ENCODE measurements at regions not wholly inside any gene's neighbourhood (a gene's known extent, or its start where the extent isn't known, plus 50 kb on each side); places are given as distances from the start of the nearest gene placed in this dataset.

DNA sequence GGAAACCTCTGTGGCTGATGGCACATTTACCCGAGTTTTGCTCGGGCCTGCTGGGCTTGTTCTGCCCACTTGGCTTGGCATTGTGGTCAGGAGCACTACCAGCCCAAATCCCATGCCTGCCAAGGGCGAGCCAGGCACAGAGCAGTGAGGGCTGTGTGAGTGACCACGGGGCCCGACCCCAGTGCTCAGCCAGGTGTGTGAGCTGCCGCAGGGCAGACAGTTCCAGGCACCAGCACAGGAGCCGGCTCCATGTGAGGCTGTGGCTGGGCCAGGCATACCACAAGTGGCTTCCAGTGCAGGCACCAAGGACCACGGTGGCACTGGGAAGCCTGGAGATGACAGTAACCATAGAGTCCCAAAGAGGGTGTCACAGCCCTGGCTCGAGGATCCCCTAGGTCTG lies 1225.5 kb upstream of the GJE1 start:
- Mint-ChIP-seq H3K27ac (no peak overlapping the region), H3K4me1 (no peaks in the 10 kb centered on the region), H3K9me3 (ENCODE audit: low read depth) (no peaks in the 10 kb centered on the region), H3K4me3 (no peak overlapping the region), H3K36me3 (ENCODE audit: low read depth) (no peaks in the 10 kb centered on the region), H3K27me3 (no peaks in the 10 kb centered on the region)
- ChIA-PET CTCF (interaction anchor here (0.7 kb wide), 1 partner anchor 587 kb away, joined by 3 read pairs; no protein-coding TSS in a partner anchor), POLR2A (no interaction called here)
- ATAC-seq (no peak), DNase-seq (no peak)
- intact Hi-C loops (cut with DNase I, micrococcal nuclease): no loop called here

DNA sequence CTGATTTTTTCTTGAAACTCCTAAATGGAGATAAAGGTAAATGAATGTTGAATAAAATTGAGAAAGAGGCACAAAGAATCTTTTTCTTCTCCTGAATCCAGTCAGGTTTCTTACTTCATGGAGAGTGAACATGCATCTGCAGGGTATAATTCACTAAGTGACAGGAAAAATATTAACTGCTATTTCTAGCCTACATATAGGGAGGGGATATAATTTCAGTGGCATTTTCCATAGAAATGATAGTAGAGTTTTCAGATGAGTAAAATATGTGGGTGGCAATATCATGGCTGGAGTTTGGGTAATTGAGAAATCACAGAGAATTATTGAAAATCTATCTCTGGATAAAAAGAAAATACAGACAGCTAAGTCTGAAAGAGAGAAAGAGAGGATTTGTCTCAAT lies 1227.0 kb upstream of the GJE1 start:
- POLR2A ChIA-PET: no interaction called here
- Mint-ChIP-seq H3K9me3 (ENCODE audit: low read depth) (peaks cover 5% of the 10 kb centered on the region), H3K27ac (no peak overlapping the region), H3K4me3 (no peak overlapping the region), H3K27me3 (no peaks in the 10 kb centered on the region), H3K4me1 (no peaks in the 10 kb centered on the region), H3K36me3 (ENCODE audit: low read depth) (no peaks in the 10 kb centered on the region)
- intact Hi-C loops (cut with DNase I, micrococcal nuclease): no loop called here
- CTCF ChIA-PET: no interaction called here
- DNase-seq (no peak), ATAC-seq (no peak)

DNA sequence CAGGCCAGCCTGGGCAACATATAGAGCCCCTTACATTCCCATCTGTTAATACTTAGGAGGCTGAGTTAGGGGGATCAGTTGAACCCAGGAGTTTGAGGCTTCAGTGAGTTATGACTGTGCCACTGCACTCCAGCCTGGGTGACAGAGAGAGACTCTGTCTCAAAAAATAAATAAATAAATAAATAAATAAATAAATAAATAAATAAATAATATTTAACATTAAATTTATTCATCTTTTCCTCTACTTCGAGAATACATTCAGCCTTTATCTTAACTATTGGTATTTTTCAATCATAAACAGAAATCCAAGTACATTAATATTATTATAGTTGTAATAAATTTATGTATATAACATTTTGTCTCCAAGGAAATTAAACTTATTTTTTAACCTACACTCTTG lies 1227.7 kb upstream of the GJE1 start:
- no peaks in the 10 kb centered on the region for H3K36me3 Mint-ChIP-seq (ENCODE audit: low read depth)
- intact Hi-C loops (cut with DNase I, micrococcal nuclease): no loop called here
- no peak overlapping the region for H3K4me3 Mint-ChIP-seq
- POLR2A ChIA-PET: no interaction called here
- H3K27me3 Mint-ChIP-seq: no peaks in the 10 kb centered on the region
- DNase-seq (no peak), ATAC-seq (no peak)
- no peak overlapping the region for H3K27ac Mint-ChIP-seq
- peaks cover 5% of the 10 kb centered on the region for H3K9me3 Mint-ChIP-seq (ENCODE audit: low read depth)
- CTCF ChIA-PET: no interaction called here
- H3K4me1 Mint-ChIP-seq: no peaks in the 10 kb centered on the region

DNA sequence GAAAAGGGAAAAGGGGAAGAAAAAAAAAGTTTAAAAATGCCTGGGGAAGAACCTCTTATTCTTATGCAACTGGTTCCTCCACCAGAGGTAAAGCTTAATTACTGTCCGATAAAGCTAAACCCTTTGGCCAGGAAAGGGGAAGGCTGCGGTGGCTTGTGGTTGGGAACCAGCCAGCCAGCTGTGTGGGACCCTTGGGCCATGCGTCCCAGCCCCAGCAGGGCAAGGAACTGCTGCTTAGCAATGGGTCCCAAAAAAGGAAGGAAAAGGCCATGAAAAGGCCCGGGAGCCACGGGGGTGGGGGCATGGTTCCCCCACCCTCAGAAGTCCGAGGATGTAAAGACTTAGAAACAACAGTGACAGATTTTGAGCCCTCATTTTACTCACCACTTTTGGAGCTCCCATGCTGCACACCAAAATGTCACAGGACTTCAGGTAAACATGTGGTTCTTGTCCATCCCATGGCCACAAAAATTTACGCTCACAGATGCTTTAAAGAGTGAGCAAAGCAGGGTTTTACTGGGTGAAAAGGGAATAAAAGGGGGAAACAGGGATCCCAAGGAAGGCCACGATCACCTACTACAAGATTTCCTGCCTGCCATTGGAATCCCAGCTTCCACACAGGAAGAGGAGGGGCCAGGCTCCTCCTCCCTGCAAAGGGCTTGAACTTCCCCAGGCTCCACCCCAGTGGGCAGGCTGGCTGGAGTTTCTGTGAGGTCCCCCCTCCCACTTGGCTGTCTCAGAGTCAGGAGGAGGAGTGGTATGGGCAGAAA lies 1234.7 kb upstream of the GJE1 start:
- DNase-seq: no peak
- H3K27ac Mint-ChIP-seq: no peak overlapping the region
- H3K27me3 Mint-ChIP-seq: no peaks in the 10 kb centered on the region
- H3K4me1 Mint-ChIP-seq: no peaks in the 10 kb centered on the region
- ATAC-seq: no peak
- intact Hi-C loops (cut with DNase I, micrococcal nuclease): no loop called here
- no peak overlapping the region for H3K4me3 Mint-ChIP-seq
- ChIA-PET POLR2A (no interaction called here), CTCF (no interaction called here)
- H3K36me3 Mint-ChIP-seq (ENCODE audit: low read depth): no peaks in the 10 kb centered on the region
- peaks cover 8% of the 10 kb centered on the region for H3K9me3 Mint-ChIP-seq (ENCODE audit: low read depth)

DNA sequence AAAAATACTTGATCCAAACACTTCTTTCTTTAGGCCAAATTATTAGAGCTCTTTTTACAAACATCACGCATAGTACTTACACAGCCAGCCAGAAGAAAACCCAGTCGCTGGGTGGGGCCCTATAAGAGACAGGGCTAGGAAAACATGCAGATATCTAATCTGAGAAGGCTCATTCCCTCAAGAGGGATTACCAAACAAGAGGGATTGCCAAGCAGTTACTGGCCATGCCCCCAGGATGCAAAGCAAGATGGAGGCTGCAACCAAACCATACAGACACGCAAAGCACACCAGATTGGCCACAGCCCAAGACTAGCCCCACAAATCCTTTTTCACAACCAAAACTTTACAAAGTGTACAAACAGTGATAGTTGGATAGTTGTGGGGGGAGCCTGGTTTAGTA lies 1235.4 kb upstream of the GJE1 start:
- CTCF ChIA-PET: no interaction called here
- H3K36me3 Mint-ChIP-seq (ENCODE audit: low read depth): no peaks in the 10 kb centered on the region
- H3K27me3 Mint-ChIP-seq: no peaks in the 10 kb centered on the region
- no peak overlapping the region for H3K27ac Mint-ChIP-seq
- ATAC-seq (no peak), DNase-seq (no peak)
- H3K9me3 Mint-ChIP-seq (ENCODE audit: low read depth): peaks cover 8% of the 10 kb centered on the region
- H3K4me3 Mint-ChIP-seq: no peak overlapping the region
- POLR2A ChIA-PET: no interaction called here
- intact Hi-C loops (cut with DNase I, micrococcal nuclease): no loop called here
- no peaks in the 10 kb centered on the region for H3K4me1 Mint-ChIP-seq

DNA sequence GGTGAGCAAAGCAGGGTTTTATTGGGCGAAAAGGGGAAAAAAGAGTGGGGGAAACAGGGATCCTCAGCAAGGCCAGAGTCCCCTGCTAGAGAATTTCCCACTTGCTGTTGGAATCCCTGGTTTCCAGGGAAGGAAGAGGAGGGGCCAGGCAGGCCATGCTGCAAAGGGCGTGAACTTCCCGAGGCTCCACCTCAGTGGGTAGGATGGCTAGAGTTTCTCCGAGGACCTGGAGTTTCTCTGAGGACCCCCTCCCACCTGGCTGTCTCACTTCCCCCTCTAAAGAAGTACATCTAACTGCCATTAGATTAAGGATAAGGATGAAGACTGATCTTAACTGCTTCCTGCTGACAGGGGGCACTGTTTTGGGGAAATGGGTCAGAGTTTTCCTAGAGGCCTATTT lies 1239.3 kb upstream of the GJE1 start:
- Mint-ChIP-seq H3K36me3 (ENCODE audit: low read depth) (no peaks in the 10 kb centered on the region), H3K4me1 (no peaks in the 10 kb centered on the region), H3K9me3 (ENCODE audit: low read depth) (peaks cover 3% of the 10 kb centered on the region), H3K4me3 (no peak overlapping the region), H3K27me3 (peaks cover 3% of the 10 kb centered on the region), H3K27ac (no peak overlapping the region)
- POLR2A ChIA-PET: no interaction called here
- intact Hi-C loops (cut with DNase I, micrococcal nuclease): no loop called here
- no peak for DNase-seq
- CTCF ChIA-PET: no interaction called here
- no peak for ATAC-seq

DNA sequence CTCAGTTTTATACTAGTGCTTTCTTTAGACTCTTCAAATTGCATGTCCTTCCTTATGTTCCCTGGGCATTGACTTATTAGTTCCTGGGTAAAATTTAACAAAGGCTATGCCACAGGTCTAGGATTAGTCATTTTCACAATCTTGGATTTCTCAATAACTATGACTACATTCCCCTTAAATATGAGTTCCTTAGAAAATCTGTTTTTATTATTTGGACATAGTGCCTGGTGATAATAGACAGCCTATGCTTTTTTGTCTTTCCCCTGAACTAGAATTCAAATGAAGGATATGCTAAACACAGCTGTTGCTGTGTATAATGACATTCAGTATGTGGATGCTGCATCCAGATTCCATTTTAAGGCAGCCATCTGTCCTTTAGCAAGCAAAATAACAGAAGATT lies 1252.8 kb upstream of the GJE1 start:
- ChIA-PET POLR2A (no interaction called here), CTCF (no interaction called here)
- no peaks in the 10 kb centered on the region for H3K36me3 Mint-ChIP-seq (ENCODE audit: low read depth)
- no peaks in the 10 kb centered on the region for H3K4me1 Mint-ChIP-seq
- ATAC-seq (no peak), DNase-seq (no peak)
- no peak overlapping the region for H3K4me3 Mint-ChIP-seq
- H3K9me3 Mint-ChIP-seq (ENCODE audit: low read depth): no peaks in the 10 kb centered on the region
- no peak overlapping the region for H3K27ac Mint-ChIP-seq
- peaks cover 3% of the 10 kb centered on the region for H3K27me3 Mint-ChIP-seq
- intact Hi-C loops (cut with DNase I, micrococcal nuclease): no loop called here

DNA sequence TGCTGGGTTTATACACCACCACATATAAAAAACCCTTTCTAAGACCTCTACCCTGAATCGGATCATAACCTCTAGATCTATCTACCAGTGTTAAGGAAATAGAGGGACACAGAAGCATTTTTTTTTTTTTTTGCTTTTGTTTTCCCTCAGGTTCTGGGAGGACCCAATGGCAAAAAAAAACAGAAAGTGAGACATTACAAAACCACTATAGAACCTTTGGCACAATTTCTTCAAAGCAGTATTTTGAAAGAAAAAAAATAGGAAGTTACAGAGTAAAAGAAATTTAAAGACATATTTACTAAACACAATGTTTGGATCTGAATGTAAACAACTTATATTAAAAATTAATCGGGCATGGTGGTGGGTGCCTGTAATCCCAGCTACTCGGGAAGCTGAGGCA lies 1258.7 kb upstream of the GJE1 start:
- no peak overlapping the region for H3K27ac Mint-ChIP-seq
- H3K9me3 Mint-ChIP-seq (ENCODE audit: low read depth): no peaks in the 10 kb centered on the region
- no peaks in the 10 kb centered on the region for H3K36me3 Mint-ChIP-seq (ENCODE audit: low read depth)
- ChIA-PET CTCF (interaction anchor here (1.2 kb wide), 1 partner anchor 9 kb away, joined by 3 read pairs; no protein-coding TSS in a partner anchor), POLR2A (no interaction called here)
- no peak overlapping the region for H3K4me3 Mint-ChIP-seq
- intact Hi-C loops (cut with DNase I, micrococcal nuclease): no loop called here
- H3K27me3 Mint-ChIP-seq: no peaks in the 10 kb centered on the region
- H3K4me1 Mint-ChIP-seq: no peaks in the 10 kb centered on the region
- no peak for DNase-seq
- no peak for ATAC-seq

DNA sequence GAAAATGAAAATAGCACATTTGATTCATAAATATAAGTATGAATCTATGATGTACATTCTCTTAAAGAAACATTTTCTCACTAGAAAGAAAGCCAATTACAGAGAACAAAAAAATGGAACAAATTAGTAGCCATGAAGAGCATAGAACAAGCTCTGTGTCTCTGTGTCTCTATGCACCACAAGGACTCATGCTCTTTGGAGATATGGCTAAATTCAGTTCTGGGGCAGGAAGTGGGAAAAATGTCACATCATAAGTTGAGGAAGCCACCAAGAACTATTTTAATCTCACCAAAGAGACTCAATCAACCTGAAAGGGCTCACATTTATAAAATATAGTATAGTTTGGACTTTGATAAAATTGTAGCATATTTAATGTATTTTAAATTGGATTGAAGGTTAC lies 1259.8 kb upstream of the GJE1 start:
- ChIA-PET POLR2A (no interaction called here), CTCF (no interaction called here)
- DNase-seq (no peak), ATAC-seq (no peak)
- Mint-ChIP-seq H3K9me3 (ENCODE audit: low read depth) (no peaks in the 10 kb centered on the region), H3K27ac (no peak overlapping the region), H3K4me1 (no peaks in the 10 kb centered on the region), H3K4me3 (no peak overlapping the region), H3K36me3 (ENCODE audit: low read depth) (no peaks in the 10 kb centered on the region), H3K27me3 (peaks cover 2% of the 10 kb centered on the region)
- intact Hi-C loops (cut with DNase I, micrococcal nuclease): no loop called here

DNA sequence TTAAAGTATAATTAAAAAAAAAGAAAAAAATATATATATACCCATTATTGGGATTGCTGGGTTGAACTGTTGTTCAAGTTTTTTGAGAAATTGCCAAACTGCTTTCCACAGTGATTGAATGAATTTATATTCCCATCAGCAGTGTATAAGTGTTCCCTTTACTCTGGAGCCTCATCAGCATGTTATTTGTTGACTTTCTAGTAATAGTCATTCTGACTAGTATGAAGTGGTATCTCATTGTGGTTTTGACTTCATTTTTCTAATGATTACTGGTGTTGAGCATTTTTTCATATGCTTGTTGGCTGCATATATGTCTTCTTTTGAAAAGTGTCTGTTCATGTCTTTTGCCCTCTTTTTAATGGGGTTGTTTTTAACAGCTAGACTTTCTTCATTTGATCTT lies 1260.8 kb upstream of the GJE1 start:
- no peaks in the 10 kb centered on the region for H3K4me1 Mint-ChIP-seq
- ATAC-seq (no peak), DNase-seq (no peak)
- H3K36me3 Mint-ChIP-seq (ENCODE audit: low read depth): no peaks in the 10 kb centered on the region
- no peak overlapping the region for H3K27ac Mint-ChIP-seq
- peaks cover 2% of the 10 kb centered on the region for H3K27me3 Mint-ChIP-seq
- CTCF ChIA-PET: no interaction called here
- POLR2A ChIA-PET: no interaction called here
- no peak overlapping the region for H3K4me3 Mint-ChIP-seq
- H3K9me3 Mint-ChIP-seq (ENCODE audit: low read depth): no peaks in the 10 kb centered on the region
- intact Hi-C loops (cut with DNase I, micrococcal nuclease): no loop called here

DNA sequence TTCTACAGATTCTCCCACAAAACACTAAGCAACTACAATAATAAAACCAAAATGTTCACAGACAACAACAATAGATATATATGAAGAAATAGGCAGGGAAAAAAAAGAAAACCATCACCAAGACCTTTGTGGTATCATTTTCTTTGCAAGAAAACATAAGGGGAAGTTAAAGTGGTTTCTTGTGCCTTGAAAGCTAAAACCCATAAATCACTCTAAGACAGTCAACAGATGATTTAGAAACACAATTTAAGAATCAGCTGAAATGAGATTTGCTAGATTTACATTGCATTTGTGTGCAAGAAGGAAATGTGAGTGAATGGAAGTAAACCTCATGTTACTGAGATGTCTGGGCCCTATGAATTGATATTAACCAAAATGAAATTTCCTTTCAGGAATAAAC lies 1265.4 kb upstream of the GJE1 start:
- no peak for ATAC-seq
- H3K4me1 Mint-ChIP-seq: no peaks in the 10 kb centered on the region

DNA sequence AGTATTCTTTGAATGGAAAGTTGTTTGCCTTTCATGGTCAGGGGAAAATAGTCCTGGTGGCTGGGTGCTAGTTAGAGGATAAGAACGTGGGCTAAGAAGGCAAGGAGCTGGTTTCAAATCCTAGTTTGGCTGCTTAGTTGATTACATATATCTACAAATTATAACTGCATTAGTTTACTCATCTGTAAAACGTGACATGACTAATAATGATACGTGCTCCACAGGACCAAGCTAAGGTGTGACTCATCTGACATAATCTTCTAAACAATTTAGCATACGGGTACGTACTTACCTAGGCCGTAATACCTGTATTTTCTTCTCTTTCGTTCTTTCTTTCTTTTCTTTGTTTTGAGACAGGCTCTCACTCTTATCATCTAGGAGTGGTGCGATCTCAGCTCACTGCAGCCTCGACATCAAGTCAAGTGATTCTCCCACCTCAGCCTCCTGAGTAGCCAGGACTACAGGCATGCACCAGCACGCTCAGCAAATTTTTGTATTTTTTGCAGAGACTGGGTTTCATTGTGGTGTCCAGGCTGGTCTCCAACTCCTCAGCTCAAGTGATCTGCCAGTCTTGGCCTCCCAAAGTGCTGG lies 1274.2 kb upstream of the GJE1 start:
- intact Hi-C loops (cut with DNase I, micrococcal nuclease): no loop called here
- CTCF ChIA-PET: no interaction called here
- Mint-ChIP-seq H3K27me3 (no peaks in the 10 kb centered on the region), H3K4me3 (no peak overlapping the region), H3K27ac (no peak overlapping the region), H3K9me3 (ENCODE audit: low read depth) (no peaks in the 10 kb centered on the region), H3K36me3 (ENCODE audit: low read depth) (no peaks in the 10 kb centered on the region), H3K4me1 (no peaks in the 10 kb centered on the region)
- POLR2A ChIA-PET: no interaction called here
- ATAC-seq (no peak), DNase-seq (no peak)

More for the DNA sequence above, 1265.4 kb upstream of the GJE1 start:
- intact Hi-C loops (cut with DNase I, micrococcal nuclease): no loop called here
- Mint-ChIP-seq H3K9me3 (ENCODE audit: low read depth) (no peaks in the 10 kb centered on the region), H3K27ac (no peak overlapping the region), H3K36me3 (ENCODE audit: low read depth) (no peaks in the 10 kb centered on the region), H3K27me3 (peaks cover 2% of the 10 kb centered on the region), H3K4me3 (no peak overlapping the region)
- ChIA-PET CTCF (no interaction called here), POLR2A (no interaction called here)
- DNase-seq: no peak
